Natural killer cell treated with Interleukin-12 subunit alpha and Interleukin-12 subunit beta and Interleukin-15 and Interleukin-18, amount 100 ng/mL, for 72 hours (primary cell): ENCODE measurements at regions not wholly inside any gene's neighbourhood (a gene's known extent, or its start where the extent isn't known, plus 50 kb on each side); places are given as distances from the start of the nearest gene placed in this dataset.

ENCODE experiments used
- ATAC-seq, 2 donors: fragments of 150-1000 bp; cut with Tn5 transposase in 1 of 2; sonication (Bioruptor Pico), chemical (Tn5 transposase) in 1 of 2; 2 replicates each; pipeline ENCODE4 v1.10.0; 2021
- DNase-seq: peaks from one replicate; pipeline ENCODE4 v3.0.0; 2022; ENCODE audit warnings: low spot score
- H3K27ac Mint-ChIP-seq, 2 donors: 1 replicate in 1 of 2; 2 replicates in 1 of 2; pipeline ENCODE4 v1.8.0; 2022; ENCODE audit warnings: mixed read lengths in 2 of 2, mild to moderate bottlenecking in 1 of 2, moderate library complexity in 1 of 2
- H3K27me3 Mint-ChIP-seq, 2 donors: 1 replicate in 1 of 2; 2 replicates in 1 of 2; pipeline ENCODE4 v1.8.0; 2022; ENCODE audit warnings: mixed read lengths in 2 of 2
- H3K36me3 Mint-ChIP-seq: one replicate; pipeline ENCODE4 v1.8.0; 2022; ENCODE audit warnings: mixed read lengths
- H3K4me1 Mint-ChIP-seq, 2 donors: 1 replicate in 1 of 2; 2 replicates in 1 of 2; pipeline ENCODE4 v1.8.0; 2022; ENCODE audit warnings: low read depth in 2 of 2, mixed read lengths in 2 of 2, mild to moderate bottlenecking in 1 of 2
- H3K4me3 Mint-ChIP-seq: one replicate; pipeline ENCODE4 v1.8.0; 2022; ENCODE audit warnings: mixed read lengths
- H3K9me3 Mint-ChIP-seq: 2 replicates; pipeline ENCODE4 v1.8.0; 2022; ENCODE audit warnings: mixed read lengths

DNA sequence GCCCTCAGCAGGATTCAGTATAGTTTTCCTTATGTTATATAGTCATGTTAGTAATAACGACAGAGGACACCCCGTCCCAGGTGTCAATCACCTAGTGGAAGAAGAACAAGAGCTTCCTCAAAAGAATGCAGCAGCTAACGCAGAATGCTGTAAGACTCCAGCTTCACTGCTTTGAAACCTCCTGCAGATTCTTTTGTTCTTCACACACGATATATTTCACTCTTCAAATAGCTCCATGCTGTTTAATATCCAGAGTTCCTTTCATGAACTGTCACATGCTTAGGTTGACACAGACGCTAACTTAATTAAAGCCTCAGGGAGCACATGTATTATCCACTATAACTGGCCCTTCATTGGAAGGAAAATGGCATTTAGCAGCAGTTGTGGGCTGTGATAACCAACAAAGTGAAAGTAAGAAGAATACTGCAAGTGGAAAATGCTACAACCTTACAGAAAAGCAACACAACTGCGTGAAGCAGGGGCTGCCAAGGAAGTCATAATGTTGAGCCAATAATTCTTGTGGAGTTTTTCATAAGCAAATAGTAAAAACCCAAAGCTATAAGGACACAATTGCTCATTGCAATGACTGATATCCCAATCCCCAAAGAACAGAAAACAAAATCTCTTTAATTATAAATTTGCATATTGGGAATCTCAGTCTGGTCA is 387.5 kb downstream of the PLK2 start:
- no peaks in the 10 kb centered on the region for H3K36me3 Mint-ChIP-seq

GRCh38 chr5:58071566-58071965 is 388.3 kb downstream of the PLK2 start:
- no peak for ATAC-seq
- no peaks in the 10 kb centered on the region for H3K9me3 Mint-ChIP-seq
- no peaks in the 10 kb centered on the region for H3K27me3 Mint-ChIP-seq
- no peak overlapping the region for H3K4me3 Mint-ChIP-seq
- no peaks in the 10 kb centered on the region for H3K36me3 Mint-ChIP-seq
- DNase-seq = no peak
- H3K4me1 Mint-ChIP-seq = peaks cover 0 to 4% of the 10 kb centered on the region in 2 donors
- H3K27ac Mint-ChIP-seq = no peak overlapping the region

More for the DNA sequence above, 387.5 kb downstream of the PLK2 start:
- no peak overlapping the region for H3K27ac Mint-ChIP-seq
- no peak overlapping the region for H3K4me3 Mint-ChIP-seq
- ATAC-seq = no peak
- DNase-seq = no peak
- H3K4me1 Mint-ChIP-seq = peaks cover 0 to 4% of the 10 kb centered on the region in 2 donors
- H3K9me3 Mint-ChIP-seq = no peaks in the 10 kb centered on the region
- no peaks in the 10 kb centered on the region for H3K27me3 Mint-ChIP-seq

DNA sequence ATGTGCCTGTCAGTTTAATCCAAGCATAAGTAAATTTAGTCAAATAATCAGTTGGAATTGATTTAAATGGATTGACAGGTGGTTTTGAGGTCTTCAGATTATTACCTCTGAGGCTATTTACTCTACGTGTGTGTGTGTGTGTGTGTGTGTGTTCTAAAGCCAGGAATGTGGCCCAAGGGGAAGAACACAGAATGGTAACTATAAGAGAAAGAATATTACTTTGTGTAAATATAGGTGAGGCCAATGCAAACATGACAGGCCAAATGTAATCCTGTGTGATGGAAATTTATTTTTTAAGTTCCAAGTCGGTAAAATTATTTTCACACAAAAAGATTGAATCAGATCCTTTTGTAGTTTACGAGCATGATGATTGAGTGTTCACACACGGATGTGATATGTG is 390.0 kb downstream of the PLK2 start:
- no peaks in the 10 kb centered on the region for H3K9me3 Mint-ChIP-seq
- no peak for DNase-seq
- H3K4me3 Mint-ChIP-seq = no peak overlapping the region
- ATAC-seq = no peak
- H3K27ac Mint-ChIP-seq = no peak overlapping the region
- no peaks in the 10 kb centered on the region for H3K36me3 Mint-ChIP-seq
- peaks cover 0 to 4% of the 10 kb centered on the region in 2 donors for H3K4me1 Mint-ChIP-seq
- H3K27me3 Mint-ChIP-seq = no peaks in the 10 kb centered on the region

DNA sequence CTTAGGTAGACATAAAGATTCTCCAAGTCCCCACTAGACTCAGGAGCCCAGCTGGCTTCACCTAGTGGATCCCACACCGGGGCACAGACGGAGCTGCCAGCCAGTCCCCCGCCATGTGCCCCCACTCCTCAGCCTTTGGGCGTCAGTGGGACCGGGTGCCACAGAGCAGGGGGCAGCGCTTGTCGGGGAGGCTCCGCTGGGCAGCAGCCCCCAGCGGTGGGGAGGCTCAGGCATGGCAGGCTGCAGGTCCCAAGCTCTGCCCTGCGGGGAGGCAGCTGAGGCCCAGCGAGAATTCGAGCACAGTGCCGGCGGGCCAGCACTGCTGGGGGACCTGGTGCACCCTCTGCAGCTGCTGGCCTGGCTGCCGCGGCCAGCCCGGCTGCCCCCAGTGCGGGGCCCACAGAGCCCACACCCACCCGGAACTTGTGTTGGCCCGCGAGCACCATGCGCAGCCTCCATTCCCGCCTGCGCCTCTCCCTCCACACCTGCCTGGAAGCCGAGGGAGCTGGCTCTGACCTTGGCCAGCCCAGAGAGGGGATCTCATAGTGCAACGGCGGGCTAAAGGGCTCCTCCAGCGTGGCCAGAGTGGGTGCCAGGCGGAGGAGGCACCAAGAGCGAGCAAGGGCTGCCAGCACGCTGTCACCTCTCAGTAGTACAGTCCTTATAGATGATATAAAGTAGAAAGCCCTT is 390.7 kb downstream of the PLK2 start:
- Mint-ChIP-seq H3K27me3 (no peaks in the 10 kb centered on the region), H3K4me1 (peaks cover 0 to 4% of the 10 kb centered on the region in 2 donors), H3K9me3 (no peaks in the 10 kb centered on the region), H3K4me3 (no peak overlapping the region), H3K36me3 (no peaks in the 10 kb centered on the region), H3K27ac (no peak overlapping the region)
- ATAC-seq (no peak), DNase-seq (no peak)

DNA sequence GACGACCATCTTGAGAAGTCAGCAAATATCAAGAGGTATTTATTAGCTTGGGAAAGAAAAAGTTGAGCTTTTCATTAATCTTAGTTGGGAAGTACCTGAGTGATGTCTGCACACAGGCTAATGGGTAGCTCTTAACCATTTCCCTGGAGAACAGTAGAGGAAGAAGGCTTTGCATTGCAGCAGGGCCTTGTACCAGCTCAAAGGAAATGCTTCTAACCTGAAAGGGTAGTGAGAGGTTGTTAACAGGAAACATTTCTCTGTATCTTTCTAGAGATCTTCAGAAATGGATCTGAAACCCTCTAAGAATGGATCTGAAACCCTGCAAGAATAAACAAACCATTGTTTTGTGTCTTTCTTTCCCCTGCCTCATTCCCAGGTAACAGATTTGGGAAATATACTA is 393.3 kb downstream of the PLK2 start:
- Mint-ChIP-seq H3K36me3 (no peaks in the 10 kb centered on the region), H3K27ac (no peak overlapping the region)

DNA sequence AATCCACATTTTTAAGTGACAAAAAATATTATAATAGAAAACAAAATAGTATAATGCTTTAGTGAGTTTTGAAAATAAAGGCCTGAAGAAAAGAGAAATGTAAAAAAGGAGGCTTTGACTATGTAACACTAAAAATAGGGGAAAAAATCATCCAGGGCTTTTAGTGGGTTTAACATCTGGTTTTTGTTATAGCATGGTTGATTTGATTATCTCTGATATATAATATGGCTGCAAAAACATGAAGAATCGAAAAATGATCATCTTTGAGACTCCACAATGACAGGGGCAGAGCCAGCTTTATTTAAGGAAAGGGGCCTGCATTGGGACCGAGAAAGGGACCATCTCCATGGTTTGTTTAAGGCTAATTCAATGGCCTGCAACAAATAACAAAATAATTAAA is 393.8 kb downstream of the PLK2 start:
- H3K4me1 Mint-ChIP-seq = peaks cover 0 to 5% of the 10 kb centered on the region in 2 donors
- DNase-seq (no peak), ATAC-seq (no peak)
- H3K27ac Mint-ChIP-seq = no peak overlapping the region
- no peaks in the 10 kb centered on the region for H3K27me3 Mint-ChIP-seq
- no peak overlapping the region for H3K4me3 Mint-ChIP-seq
- no peaks in the 10 kb centered on the region for H3K36me3 Mint-ChIP-seq
- H3K9me3 Mint-ChIP-seq = no peaks in the 10 kb centered on the region

More for the DNA sequence above, 393.3 kb downstream of the PLK2 start:
- ATAC-seq (no peak), DNase-seq (no peak)
- no peaks in the 10 kb centered on the region for H3K9me3 Mint-ChIP-seq
- no peaks in the 10 kb centered on the region for H3K27me3 Mint-ChIP-seq
- H3K4me1 Mint-ChIP-seq = peaks cover 0 to 4% of the 10 kb centered on the region in 2 donors
- H3K4me3 Mint-ChIP-seq = no peak overlapping the region

DNA sequence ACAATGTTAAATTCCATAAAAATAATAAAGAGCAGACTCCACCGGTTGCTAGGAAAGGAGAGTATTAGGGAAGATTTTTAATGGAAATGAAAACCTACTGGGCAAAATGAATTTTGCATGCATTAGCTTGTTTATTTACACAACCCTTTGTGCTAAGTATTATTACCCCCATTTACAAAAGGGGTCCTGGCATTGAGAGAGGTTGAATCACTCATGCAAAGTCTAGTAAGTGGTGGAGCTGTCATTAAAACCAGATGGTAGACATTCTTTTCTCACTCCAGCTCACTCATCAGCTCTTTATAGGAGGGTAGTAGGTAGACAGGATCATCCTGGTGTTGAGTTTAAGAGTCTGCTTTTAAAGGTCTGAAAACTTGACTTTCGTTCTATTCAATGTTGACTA is 395.1 kb downstream of the PLK2 start:
- no peak for ATAC-seq
- Mint-ChIP-seq H3K27ac (no peak overlapping the region), H3K27me3 (no peaks in the 10 kb centered on the region), H3K4me1 (peaks cover 0 to 5% of the 10 kb centered on the region in 2 donors), H3K36me3 (no peaks in the 10 kb centered on the region), H3K4me3 (no peak overlapping the region), H3K9me3 (peaks cover 3% of the 10 kb centered on the region)
- DNase-seq = no peak

DNA sequence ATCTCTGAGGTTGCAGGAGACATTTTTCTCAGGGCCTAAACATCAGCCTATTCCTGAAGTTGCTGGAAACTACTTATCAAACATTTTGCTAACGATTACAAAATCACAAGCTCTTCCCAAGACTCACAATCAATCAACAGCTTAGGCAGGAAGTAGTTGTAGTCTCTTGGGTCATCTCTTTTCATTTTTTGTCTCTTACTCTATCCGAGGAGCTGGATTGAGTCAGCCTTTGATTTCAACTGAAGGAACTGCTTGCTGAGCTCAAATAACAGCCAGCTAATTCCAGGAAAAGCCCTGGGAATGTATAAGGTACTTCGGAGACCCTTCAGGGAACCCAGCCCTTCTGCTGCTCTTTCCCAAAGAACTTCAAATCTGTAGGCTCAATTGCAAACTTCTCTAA is 398.9 kb downstream of the PLK2 start:
- ATAC-seq (no peak), DNase-seq (no peak)
- no peaks in the 10 kb centered on the region for H3K27me3 Mint-ChIP-seq
- no peaks in the 10 kb centered on the region for H3K36me3 Mint-ChIP-seq
- peaks cover 0 to 5% of the 10 kb centered on the region in 2 donors for H3K4me1 Mint-ChIP-seq
- peaks cover 7% of the 10 kb centered on the region for H3K9me3 Mint-ChIP-seq
- H3K4me3 Mint-ChIP-seq = no peak overlapping the region
- H3K27ac Mint-ChIP-seq = no peak overlapping the region

DNA sequence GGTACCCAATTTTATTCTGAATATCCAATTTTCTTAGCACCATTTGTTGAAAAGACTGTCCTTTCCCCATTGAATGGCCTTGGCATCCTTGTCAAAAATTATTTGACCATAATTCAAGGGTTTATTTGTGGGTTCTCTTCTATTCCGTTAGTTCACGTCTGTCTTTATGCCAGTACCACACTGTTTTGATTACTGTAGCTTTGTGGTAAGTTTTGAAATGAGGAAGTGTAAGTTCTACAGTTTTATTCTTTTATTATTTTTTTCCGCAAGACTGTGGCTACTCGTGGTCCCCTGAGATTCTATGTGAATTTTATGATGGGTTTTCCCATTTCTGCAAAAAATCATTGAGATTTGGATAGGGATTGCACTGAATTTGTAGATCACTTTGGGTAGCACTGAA is 402.6 kb downstream of the PLK2 start:
- Mint-ChIP-seq H3K9me3 (peaks cover 9% of the 10 kb centered on the region), H3K27ac (no peak overlapping the region), H3K4me3 (no peak overlapping the region), H3K27me3 (no peaks in the 10 kb centered on the region), H3K4me1 (peaks cover 0 to 4% of the 10 kb centered on the region in 2 donors), H3K36me3 (no peaks in the 10 kb centered on the region)
- ATAC-seq (no peak), DNase-seq (no peak)

DNA sequence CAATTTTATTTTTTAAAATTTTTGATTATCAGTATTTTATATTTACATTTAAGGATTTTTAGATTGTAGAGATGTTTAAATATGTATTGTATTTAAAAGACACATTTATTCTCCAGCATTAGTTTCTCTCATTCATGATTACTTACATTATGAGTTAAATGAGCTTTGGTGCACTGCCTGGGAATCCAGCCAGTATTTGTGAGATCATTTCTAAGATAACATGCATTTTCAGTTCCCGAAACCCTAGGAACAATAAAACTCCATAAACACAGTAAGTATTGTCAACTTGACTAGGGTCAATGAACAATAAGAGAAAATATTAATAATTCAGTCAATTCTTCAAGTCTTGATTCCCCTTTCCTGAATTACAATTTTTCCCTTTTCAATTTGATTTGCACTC is 403.3 kb downstream of the PLK2 start:
- Mint-ChIP-seq H3K9me3 (peaks cover 9% of the 10 kb centered on the region), H3K27ac (no peak overlapping the region), H3K36me3 (no peaks in the 10 kb centered on the region), H3K4me3 (no peak overlapping the region), H3K27me3 (no peaks in the 10 kb centered on the region), H3K4me1 (peaks cover 0 to 2% of the 10 kb centered on the region in 2 donors)
- DNase-seq (no peak), ATAC-seq (no peak)

DNA sequence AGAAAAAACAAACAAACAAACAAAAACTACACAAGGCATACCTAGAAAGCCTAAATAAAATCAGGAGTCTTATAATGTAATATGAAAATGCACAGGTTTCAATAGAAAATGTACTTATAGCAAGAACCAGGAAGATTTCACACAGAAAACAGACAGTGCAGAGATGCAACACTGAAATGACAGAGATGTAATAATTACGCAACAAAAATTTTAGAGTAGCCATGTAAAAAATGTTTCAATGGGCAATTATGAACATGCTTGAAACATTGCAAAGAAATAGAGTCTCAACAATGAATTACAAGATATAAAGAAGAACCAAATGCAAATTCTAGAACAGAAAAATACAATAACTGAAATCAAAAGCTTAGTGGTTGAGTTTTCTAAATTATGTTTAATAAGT is 405.9 kb downstream of the PLK2 start:
- no peak for DNase-seq
- no peak for ATAC-seq
- H3K9me3 Mint-ChIP-seq = peaks cover 6% of the 10 kb centered on the region
- H3K27me3 Mint-ChIP-seq = no peaks in the 10 kb centered on the region
- no peak overlapping the region for H3K4me3 Mint-ChIP-seq
- H3K36me3 Mint-ChIP-seq = no peaks in the 10 kb centered on the region
- no peaks in the 10 kb centered on the region for H3K4me1 Mint-ChIP-seq
- no peak overlapping the region for H3K27ac Mint-ChIP-seq

DNA sequence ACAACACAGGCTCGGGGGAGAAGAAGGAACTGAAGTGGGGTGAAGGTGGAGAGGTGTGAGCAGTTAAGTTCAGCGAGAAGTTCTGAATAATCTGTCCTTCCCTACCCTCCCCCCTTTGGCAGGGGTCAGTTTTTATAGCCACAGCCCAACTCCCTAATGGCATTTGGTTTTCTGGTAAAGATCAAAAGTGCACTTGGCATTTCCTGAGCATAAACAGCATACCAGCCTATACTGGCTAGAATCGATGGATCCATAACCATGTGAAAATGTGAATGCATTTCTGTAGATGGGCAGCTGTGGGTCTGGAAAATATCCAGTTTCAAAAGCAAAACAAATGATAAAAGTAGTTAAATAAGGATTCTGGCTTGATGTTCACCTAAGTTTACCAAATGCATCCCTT is 410.9 kb downstream of the PLK2 start:
- Mint-ChIP-seq H3K9me3 (no peaks in the 10 kb centered on the region), H3K4me1 (no peaks in the 10 kb centered on the region), H3K27me3 (no peaks in the 10 kb centered on the region), H3K36me3 (no peaks in the 10 kb centered on the region), H3K4me3 (no peak overlapping the region), H3K27ac (no peak overlapping the region)
- ATAC-seq (no peak), DNase-seq (no peak)

DNA sequence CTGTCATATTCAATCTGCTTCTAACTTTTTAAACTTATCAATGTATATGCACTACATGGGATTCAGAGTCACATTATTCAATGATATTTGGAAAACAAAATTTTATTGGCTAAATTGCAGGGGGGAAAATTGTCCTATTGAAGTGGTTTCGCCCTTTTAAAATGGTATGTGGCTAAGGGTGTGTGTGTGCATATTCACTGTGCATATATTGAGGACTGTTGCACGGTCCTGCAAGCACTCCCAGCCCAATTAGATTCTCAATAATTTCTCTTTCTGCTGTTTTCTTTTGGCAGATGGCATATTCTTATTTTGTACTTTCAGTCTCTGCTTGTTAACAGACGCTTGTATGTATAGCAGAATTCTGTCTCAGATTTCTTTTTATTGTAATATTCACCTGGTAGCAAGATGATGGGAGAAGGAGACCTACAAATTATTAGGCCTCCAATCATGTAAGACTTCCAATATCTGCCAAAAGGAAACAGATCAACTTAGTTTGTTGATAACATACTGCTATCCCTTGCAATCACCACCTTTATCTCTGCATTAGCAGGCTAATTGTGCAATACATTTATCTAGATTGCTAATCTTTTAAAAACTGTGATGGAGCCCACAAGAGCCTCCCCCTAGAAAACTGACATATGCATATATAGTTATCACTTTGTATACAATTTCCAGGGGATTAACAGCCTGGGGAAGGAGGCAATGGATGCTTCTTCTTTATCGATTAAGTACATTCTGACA is 411.5 kb downstream of the PLK2 start:
- ATAC-seq = no peak
- H3K27me3 Mint-ChIP-seq = no peaks in the 10 kb centered on the region
- H3K4me1 Mint-ChIP-seq = peaks cover 0 to 4% of the 10 kb centered on the region in 2 donors

DNA sequence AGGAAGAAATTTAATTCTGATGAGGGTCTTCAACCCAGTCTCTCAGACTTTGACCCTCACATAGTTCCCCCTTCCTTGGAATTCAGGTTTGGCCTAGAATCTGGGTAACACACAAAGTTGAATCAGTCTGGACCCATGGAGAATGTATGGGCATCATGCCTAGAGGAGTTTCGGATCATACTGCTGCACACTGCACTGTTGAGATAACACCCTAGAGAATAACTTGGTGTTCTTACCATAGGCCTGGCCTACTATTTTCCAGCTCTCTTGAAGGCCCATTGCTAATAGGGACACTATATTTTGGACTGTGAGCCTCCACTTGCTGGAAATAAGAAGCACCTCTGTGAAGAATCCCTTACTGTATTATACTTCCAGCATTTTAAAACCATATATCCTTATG is 413.5 kb downstream of the PLK2 start:
- Mint-ChIP-seq H3K36me3 (no peaks in the 10 kb centered on the region), H3K27me3 (no peaks in the 10 kb centered on the region), H3K9me3 (no peaks in the 10 kb centered on the region), H3K4me3 (no peak overlapping the region), H3K4me1 (peaks cover 8 to 15% of the 10 kb centered on the region in 2 donors), H3K27ac (no peak overlapping the region)
- ATAC-seq (no peak), DNase-seq (no peak)

More for the DNA sequence above, 411.5 kb downstream of the PLK2 start:
- Mint-ChIP-seq H3K36me3 (no peaks in the 10 kb centered on the region), H3K4me3 (no peak overlapping the region), H3K27ac (no peak overlapping the region), H3K9me3 (no peaks in the 10 kb centered on the region)
- no peak for DNase-seq
